ENCODE measurements at regions not wholly inside any gene's neighbourhood (a gene's known extent, or its start where the extent isn't known, plus 50 kb on each side); places are given as distances from the start of the nearest gene placed in this dataset.

GRCh38 chr13:40288259-40288658 lies 378.2 kb downstream of the FOXO1 start:
- no peak overlapping the region for H3K27ac Mint-ChIP-seq
- H3K4me1 Mint-ChIP-seq (ENCODE audit: low read depth): no peaks in the 10 kb centered on the region
- no peaks in the 10 kb centered on the region for H3K36me3 Mint-ChIP-seq (ENCODE audit: low read depth)
- peaks cover 4% of the 10 kb centered on the region for H3K27me3 Mint-ChIP-seq (ENCODE audit: insufficient read depth)
- no peak for DNase-seq
- no peak overlapping the region for H3K4me3 Mint-ChIP-seq
- TF ChIP-seq CTCF (IDR thresholded peaks at IDR 0.05): no peak
- H3K9me3 Mint-ChIP-seq: peaks cover 6% of the 10 kb centered on the region; the same call in 1 of the 2 replicates

- no peak for DNase-seq
- H3K36me3 Mint-ChIP-seq (ENCODE audit: low read depth): no peaks in the 10 kb centered on the region
- no peak for TF ChIP-seq CTCF (IDR thresholded peaks at IDR 0.05)
- no peak overlapping the region for H3K4me3 Mint-ChIP-seq
- H3K9me3 Mint-ChIP-seq: peaks cover 10% of the 10 kb centered on the region
- H3K27me3 Mint-ChIP-seq (ENCODE audit: insufficient read depth): peaks cover 4% of the 10 kb centered on the region
- H3K4me1 Mint-ChIP-seq (ENCODE audit: low read depth): no peaks in the 10 kb centered on the region
- H3K27ac Mint-ChIP-seq: no peak overlapping the region
Observed at GRCh38 chr13:40290758-40291157, 375.7 kb downstream of the FOXO1 start.

DNA sequence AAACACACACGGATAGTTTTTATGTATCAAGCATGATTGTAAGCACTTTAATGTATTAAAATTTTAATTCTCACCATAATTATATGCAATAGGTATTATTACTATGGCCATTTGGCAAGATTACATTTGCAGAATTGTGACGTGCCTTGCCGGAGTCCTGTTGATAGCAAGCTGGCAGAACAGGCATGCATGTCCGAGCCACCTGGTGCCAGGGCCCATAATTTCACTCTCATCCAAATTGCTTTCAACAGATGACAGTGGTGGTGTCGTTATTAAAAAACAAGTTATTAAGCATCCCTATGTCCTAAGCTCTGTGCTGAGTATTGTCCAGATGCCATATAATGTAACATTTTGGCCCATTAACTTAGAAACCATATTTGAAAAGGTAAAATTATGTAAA lies 374.3 kb downstream of the FOXO1 start:
- no peaks in the 10 kb centered on the region for H3K36me3 Mint-ChIP-seq (ENCODE audit: low read depth)
- H3K27me3 Mint-ChIP-seq (ENCODE audit: insufficient read depth): peaks cover 4% of the 10 kb centered on the region
- H3K4me1 Mint-ChIP-seq (ENCODE audit: low read depth): no peaks in the 10 kb centered on the region
- no peak for TF ChIP-seq CTCF (IDR thresholded peaks at IDR 0.05)
- no peak overlapping the region for H3K27ac Mint-ChIP-seq
- H3K4me3 Mint-ChIP-seq: no peak overlapping the region
- peaks cover 23% of the 10 kb centered on the region for H3K9me3 Mint-ChIP-seq
- no peak for DNase-seq

DNA sequence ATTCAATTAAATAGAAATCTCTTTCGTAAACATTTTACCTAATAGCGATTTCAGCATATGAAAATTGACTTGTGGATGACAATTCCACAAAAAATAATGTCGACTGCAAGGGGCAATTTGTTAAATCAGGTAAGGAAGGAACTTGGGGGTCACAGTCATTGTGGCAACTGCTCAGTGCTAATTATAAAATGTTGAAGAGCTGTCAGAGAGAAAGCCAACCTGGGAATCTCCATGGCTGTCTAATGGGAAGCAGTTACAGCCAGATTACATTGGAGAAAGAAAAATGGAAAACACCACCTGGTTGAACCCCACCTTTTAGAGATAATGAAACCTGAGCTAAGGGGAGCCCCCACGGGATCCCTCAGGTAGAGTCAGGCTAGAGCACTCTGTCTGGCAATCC lies 373.9 kb downstream of the FOXO1 start:
- H3K9me3 Mint-ChIP-seq: peaks cover 23% of the 10 kb centered on the region
- H3K27me3 Mint-ChIP-seq (ENCODE audit: insufficient read depth): peaks cover 4% of the 10 kb centered on the region

GRCh38 chr13:40302351-40302750 lies 364.1 kb downstream of the FOXO1 start:
- H3K27me3 Mint-ChIP-seq (ENCODE audit: insufficient read depth): peaks cover 2% of the 10 kb centered on the region; the same call in 1 of the 2 replicates
- no peak overlapping the region for H3K27ac Mint-ChIP-seq
- H3K36me3 Mint-ChIP-seq (ENCODE audit: low read depth): no peaks in the 10 kb centered on the region
- H3K4me1 Mint-ChIP-seq (ENCODE audit: low read depth): no peaks in the 10 kb centered on the region
- TF ChIP-seq CTCF (IDR thresholded peaks at IDR 0.05): no peak
- peaks cover 34% of the 10 kb centered on the region for H3K9me3 Mint-ChIP-seq
- no peak overlapping the region for H3K4me3 Mint-ChIP-seq
- DNase-seq: no peak

More for the DNA sequence above, 373.9 kb downstream of the FOXO1 start:
- no peak for TF ChIP-seq CTCF (IDR thresholded peaks at IDR 0.05)
- H3K4me3 Mint-ChIP-seq: no peak overlapping the region
- no peaks in the 10 kb centered on the region for H3K4me1 Mint-ChIP-seq (ENCODE audit: low read depth)
- no peak overlapping the region for H3K27ac Mint-ChIP-seq
- DNase-seq: no peak
- H3K36me3 Mint-ChIP-seq (ENCODE audit: low read depth): no peaks in the 10 kb centered on the region

GRCh38 chr13:40304391-40304790 lies 362.1 kb downstream of the FOXO1 start:
- H3K27ac Mint-ChIP-seq: no peak overlapping the region
- no peaks in the 10 kb centered on the region for H3K36me3 Mint-ChIP-seq (ENCODE audit: low read depth)
- H3K9me3 Mint-ChIP-seq: peaks cover 40% of the 10 kb centered on the region
- no peak overlapping the region for H3K4me3 Mint-ChIP-seq
- no peaks in the 10 kb centered on the region for H3K4me1 Mint-ChIP-seq (ENCODE audit: low read depth)
- H3K27me3 Mint-ChIP-seq (ENCODE audit: insufficient read depth): peaks cover 4% of the 10 kb centered on the region; the same call in 1 of the 2 replicates
- no peak for TF ChIP-seq CTCF (IDR thresholded peaks at IDR 0.05)
- DNase-seq: no peak

All from HFFc6 (cell line).